HG03521 (cell line): ENCODE measurements at regions not wholly inside any gene's neighbourhood (a gene's known extent, or its start where the extent isn't known, plus 50 kb on each side); places are given as distances from the start of the nearest gene placed in this dataset.
"Not testable (repeated sequence)": the region's sequence is repeated elsewhere in the genome, so short reads cannot be mapped to it uniquely, and the experiment has no call there.

Experiments used
- ATAC-seq: cut with Tn5 transposase; IDR thresholded peaks from one replicate; pipeline ENCODE4 v1.9.1; 2021; ENCODE audit warnings: mild to moderate bottlenecking, moderate library complexity; ENCODE audit not compliant: unreplicated experiment

- ATAC-seq, result no peak
Measured at GRCh38 chr6:11387707-11388430, 149.7 kb upstream of the TMEM170B start.

- no peak for ATAC-seq
Measured at GRCh38 chr6:11386726-11387125, 150.8 kb upstream of the TMEM170B start.

- ATAC-seq, result peak; percentile 69
Measured at GRCh38 chr6:11386323-11386722, 151.2 kb upstream of the TMEM170B start.

DNA sequence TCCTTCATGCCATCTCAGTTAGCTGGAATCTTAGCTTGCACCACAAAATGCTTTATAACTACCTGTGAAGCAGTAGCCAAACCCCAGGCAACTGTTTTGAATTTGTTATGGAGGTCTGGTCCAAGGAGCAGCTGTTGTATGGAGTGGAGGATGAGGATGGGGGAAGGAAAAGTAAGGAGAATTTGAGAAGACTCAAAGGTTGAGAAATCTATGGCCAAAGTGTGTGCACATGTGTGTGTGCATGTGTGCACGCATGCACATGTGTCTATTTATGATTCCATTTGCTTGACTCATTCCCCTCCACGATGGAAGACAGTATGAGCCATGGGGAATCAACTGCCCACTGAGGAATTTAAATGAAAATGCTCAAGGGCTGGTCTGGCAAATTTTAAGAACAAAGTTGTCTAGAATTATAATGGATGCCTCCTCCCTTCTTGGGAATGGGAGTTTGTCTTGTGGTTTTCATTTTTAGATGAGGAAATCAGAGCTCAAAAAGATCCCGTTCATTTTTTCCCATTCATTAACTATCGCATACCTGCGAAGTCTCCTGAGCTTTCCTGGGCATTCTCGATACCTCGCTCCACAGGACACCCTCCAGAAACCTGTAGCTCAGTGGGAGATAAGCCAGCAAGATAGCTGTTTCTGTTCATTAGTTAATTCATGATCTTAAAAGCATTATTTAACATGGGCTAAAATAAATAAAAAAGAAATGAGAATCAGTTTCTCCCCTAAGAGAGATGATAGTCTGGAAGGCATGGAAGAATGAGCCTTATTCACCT, 152.3 kb upstream of the NEDD9 start:
- no peak for ATAC-seq

DNA sequence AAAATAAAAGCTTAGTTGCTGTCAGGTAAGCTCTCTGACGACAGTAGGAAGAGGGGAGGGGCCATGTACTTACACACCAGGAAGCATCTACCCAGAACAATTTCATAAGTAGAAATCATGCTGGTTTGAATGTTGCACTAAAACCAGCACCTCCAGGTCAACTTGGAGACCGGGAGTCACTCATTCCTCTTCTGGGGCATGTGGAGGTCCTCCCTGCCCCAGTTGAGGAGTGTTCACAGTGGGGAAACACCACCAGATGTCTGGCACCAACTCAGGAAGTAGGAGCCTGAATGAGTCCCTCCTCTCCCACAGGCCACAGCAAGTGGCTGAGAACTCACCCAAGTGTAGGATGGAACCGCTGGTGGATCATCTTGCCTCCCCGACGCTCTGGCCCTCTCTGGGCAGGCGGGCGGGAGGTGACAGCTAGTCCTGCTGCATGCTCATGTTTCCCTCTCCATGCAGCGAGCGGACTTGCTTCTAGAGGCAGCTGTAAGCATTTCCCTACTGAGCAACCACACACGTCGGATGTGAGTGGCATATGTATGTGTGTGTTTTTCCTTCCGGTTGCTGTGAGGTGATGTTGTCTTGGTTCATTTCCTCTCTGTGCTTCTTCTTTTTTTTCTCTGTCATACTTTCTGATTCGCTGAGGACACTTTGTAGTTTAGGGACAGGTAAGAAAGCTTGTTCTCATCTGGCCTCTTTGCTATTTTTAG, 149.5 kb upstream of the NEDD9 start:
- peak; percentile 79 for ATAC-seq

DNA sequence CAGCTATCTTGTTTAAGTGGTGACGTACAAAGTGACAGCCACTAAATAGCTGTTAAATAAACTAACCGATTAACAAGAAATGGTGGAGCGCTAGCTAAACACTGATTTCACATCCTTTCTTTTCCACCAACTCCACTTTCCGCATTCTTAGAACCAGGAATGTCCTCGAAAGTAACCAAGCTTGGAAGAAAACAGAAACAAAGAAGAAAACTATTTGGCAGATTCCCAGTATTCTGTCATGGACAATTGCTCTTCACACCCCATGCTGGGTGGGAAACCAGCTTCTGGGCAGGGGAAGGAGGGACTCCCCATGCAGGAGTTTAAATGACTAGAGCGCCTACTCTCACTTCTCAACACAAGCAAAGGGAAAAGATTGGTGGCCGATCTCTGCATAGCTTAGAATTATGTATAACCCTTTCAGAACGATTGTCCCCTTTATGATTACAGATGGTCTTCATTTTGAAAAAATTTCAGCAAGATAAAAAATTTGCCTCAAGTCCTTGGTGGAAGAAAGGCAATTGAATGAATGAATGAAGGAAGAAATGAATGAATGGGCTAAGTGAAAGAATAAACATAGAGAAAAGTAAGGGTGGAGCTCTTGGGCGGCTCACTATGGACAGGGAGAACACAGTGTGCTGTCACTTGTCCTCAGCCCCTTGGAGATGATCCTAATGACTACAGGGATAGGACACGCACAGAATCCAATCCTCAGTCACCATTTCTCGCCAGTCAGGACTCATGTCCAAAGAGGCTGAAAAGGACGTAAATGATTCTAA, 148.7 kb upstream of the NEDD9 start:
- no peak for ATAC-seq

DNA sequence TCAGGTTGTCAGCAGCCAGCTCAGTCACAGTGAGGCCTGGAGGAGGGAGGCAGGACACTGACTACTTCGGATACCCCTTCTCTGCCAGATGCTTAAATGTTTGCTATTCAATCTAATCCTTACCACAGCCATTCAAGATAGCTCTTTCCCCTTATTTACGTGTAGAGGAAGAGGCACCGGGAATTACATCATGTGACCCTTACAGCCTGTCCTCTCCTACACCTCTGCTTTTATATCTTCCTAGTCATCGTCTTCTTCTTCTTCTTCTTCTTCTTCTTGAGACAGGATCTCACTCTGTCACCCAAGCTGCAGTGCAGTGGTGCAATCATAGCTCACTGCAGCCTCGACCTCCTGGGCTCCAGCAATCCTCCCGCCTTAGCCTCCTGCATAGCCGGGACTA, 148.1 kb upstream of the NEDD9 start:
- ATAC-seq, result no peak

DNA sequence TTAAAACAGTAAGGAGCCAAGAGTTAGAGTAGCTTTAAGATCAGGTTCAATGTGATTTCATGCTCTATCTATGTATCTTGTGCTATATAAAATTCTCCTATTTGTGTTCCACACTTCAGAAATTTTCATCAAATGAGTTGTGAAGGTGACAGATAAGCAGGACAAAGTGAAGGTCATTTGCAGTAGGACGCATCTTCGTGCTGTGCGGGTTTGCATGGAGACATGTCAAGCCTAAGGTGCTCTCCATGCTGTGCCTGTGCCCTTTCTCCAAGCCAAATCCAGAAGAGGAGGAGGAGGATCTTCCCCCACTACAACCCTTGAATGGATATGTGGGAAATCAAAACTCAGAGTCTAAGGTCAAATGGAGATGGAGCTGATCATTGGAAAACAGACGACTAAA, 147.3 kb upstream of the NEDD9 start:
- ATAC-seq, result no peak

DNA sequence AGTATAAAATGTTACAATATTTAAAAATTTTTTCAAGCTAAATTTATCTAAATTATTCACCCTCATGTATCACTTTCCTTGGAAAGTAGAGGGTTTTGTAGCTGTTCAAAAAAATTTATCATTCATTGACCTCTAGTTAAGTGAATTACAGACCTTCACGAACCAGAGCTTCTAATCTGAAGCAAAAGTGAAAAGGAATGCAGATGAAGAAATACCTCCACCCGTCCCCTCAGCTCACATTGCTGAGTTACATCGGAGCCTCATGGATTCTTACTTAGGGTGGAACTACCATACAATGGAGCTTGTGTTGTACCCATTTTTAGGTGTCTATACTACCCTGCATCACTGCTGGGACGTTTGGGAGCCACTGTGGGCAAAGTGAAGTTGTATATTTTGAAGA, 146.2 kb upstream of the NEDD9 start:
- ATAC-seq, result no peak

GRCh38 chr6:11374036-11375010, 141.9 kb upstream of the NEDD9 start:
- ATAC-seq, result peak; percentile 90

DNA sequence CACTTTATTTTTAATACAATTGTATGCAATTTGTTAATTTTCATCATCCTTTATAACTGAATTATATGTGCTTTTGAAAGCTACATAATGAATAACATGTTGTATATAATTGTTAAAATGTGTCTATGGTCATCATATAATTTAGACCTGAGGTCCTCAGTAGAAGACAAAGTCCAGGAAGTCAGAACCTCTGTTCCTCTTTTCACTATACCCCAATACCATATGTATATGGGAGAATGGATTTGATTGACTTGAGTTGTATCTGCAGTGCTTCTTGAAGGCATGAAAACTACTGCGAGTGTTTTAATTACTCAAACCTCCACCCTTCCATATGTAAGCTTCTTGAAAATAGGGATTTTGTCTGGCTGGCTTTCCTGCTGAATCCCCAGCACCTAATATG, 140.7 kb upstream of the NEDD9 start:
- no peak for ATAC-seq

DNA sequence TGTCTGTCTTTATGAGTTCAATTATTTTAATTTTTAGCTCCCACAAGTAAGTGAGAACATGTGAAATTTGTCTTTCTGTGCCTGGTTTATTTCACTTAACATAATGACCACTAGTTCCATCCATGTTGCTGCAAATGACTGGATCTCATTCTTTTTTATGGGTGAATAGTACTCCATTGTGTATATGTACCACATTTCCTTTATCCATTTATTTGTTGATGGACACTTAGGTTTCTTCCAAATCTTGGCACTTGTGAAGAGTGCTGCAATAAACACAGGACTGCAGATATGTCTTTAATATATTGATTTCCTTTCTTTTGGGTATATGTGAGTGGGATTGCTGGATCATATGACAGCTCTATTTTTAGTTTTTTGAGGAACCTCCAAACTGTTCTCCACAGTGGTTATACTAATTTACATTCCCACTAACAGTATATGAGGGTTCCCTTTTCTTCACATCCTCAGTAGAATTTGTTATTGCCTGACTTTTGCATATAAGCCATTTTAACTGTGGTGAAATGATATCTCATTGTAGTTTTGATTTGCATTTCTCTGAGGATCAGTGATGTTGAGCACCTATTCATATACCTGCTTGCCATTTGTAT, 139.8 kb upstream of the NEDD9 start:
- ATAC-seq, result not testable (repeated sequence)

DNA sequence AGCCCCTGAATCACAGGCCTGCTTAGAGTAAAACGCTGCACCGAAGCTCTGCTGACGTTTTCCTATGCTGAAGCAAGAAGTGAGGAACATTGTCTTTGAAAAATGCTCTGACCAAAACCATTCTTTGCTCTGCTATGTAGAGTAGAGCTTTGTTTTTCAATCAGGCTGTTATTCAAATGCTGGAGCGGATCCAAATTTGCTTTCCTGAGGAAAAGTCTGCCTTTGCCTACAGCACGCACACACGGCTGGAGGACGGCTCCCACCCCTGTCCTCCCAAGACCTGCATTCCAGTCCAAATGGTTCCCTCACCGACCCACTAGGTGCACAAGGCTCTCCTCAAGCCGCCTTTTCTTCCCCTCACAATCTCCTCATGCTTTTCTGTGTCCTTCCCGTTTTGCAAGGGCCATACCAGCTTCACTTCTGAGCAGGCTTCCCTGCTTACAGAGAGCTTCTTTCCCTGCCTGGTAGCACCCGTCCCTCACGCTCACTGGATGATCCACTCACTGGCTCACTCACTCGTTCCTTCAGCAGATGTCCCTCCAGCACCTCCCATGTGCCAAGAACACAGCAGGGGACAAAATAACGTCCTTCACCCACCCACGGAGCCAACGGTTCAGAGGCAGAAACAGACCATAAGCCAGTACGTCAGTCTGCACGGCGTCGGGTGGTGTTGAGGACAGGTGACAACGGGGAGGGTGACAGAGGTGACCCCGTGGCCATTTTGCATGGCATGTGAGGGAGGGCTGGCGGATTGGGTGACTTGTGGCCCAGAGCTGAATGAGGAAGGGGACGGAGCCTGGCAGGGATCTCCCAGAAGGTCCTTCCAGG, 137.9 kb upstream of the NEDD9 start:
- ATAC-seq, result no peak

DNA sequence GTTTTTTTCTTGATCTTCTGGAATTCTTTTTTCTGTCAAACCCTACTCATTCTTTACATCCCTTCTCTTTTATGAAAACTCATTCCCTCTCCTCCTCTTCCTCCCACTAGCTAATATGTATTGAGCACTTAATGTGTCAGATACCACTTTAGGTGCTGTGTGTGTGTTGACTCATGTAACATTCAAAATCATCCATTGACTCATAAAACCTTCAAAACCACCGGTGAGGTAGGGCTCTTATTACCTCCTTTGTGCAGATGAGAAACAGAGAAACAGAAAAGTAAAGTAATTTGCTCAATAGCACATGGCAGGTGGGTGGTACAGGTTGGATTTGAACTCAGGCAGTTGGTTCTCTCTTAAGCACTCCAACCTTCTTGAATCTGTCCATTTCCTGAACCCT, 136.3 kb upstream of the NEDD9 start:
- ATAC-seq, result no peak

DNA sequence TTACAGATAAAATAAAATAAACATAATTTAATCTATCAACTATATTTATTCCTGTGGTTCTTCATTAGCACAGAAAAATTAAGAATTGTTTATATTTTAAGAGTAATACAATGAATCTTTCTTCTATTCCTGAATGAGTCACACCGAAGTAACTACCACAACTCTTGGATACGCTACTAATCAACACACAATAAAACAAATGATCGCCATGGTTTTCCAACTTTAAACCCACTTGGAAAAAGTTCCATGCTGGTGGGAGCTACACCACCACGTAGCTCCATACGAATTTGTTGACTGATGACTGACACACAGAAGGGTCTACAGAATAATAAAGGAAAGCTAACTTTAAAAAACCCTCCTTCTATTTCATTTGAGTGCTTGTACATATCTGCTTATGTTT, 135.8 kb upstream of the NEDD9 start:
- no peak for ATAC-seq

- ATAC-seq, result no peak
Measured at GRCh38 chr6:11367638-11368199, 135.3 kb upstream of the NEDD9 start.

DNA sequence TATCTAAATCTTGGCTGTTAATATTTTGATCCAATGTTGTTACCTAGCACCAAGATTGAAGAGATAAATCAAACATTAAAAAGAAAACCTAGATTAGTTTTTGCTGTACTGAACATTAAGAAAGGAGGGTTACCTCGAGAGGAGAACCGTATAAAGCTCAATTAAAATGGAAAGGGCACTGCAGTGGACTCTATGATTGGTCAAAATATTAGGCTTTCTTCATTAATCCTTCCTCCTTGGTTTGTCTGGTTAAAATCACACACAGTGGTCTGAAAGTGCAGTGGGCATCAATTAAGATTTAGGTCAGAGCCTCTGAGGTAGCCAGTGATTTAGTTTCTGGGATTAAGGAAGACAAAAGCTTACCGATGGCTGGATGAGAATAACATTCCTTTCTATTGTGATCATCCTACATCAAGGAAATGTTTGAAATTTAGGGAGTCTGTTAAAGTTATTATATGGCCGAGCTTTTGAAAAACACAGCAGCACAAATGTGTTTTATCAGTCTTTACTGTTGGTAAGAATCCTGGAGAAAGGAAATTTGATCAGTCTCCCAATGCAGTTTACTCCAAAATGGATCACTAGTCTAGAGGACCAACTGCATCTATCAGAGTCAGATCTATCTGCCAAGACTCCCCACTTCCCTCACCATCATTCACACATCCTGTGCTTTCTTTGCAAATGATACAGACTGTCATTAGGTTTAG, 134.6 kb upstream of the NEDD9 start:
- ATAC-seq, result no peak
